ENCODE measurements at regions not wholly inside any gene's neighbourhood (a gene's known extent, or its start where the extent isn't known, plus 50 kb on each side); places are given as distances from the start of the nearest gene placed in this dataset.

- TF ChIP-seq POLR2AphosphoS5 (IDR thresholded peaks at IDR 0.05; ENCODE audit: insufficient read depth, low read depth, low read length) (no peak), CTCF (IDR thresholded peaks at IDR 0.05; ENCODE audit: extremely low read depth in 1 of 2, insufficient read depth in 1 of 2, low read depth in 1 of 2, low read length in 2 of 2) (no peak), JUN (IDR thresholded peaks at IDR 0.05; ENCODE audit: borderline replicate concordance, insufficient read depth, insufficient read length, low read depth) (no peak), EZH2 (IDR thresholded peaks at IDR 0.05; ENCODE audit: borderline replicate concordance, low read depth, low read length, severe bottlenecking) (no peak), MYC (IDR thresholded peaks at IDR 0.05; ENCODE audit: low read depth, low read length) (no peak), POLR2A (IDR thresholded peaks at IDR 0.05; ENCODE audit: low read depth, low read length) (no peak), FOS (IDR thresholded peaks at IDR 0.05; ENCODE audit: borderline replicate concordance, insufficient read depth, low read length) (no peak), GATA2 (IDR thresholded peaks at IDR 0.05; ENCODE audit: insufficient read depth, insufficient read length, low read depth, low read length) (no peak)
- TF ChIP-seq, protein P1, sequence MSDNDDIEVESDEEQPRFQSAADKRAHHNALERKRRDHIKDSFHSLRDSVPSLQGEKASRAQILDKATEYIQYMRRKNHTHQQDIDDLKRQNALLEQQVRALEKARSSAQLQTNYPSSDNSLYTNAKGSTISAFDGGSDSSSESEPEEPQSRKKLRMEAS (IDR thresholded peaks at IDR 0.05; ENCODE audit: insufficient read depth, insufficient read length), result no peak
These were observed 620.2 kb downstream of the ACTL7B start for GRCh38 chr9:108235609-108236008.

Data from endothelial cell of umbilical vein (primary cell).